HG03135 (cell line): ENCODE measurements at regions not wholly inside any gene's neighbourhood (a gene's known extent, or its start where the extent isn't known, plus 50 kb on each side); places are given as distances from the start of the nearest gene placed in this dataset.
"Not testable (repeated sequence)": the region's sequence is repeated elsewhere in the genome, so short reads cannot be mapped to it uniquely, and the experiment has no call there.

Experiments
- ATAC-seq: cut with Tn5 transposase; IDR thresholded peaks from one replicate; pipeline ENCODE4 v1.9.1; 2021; ENCODE audit warnings: mild to moderate bottlenecking, moderate library complexity; ENCODE audit not compliant: unreplicated experiment

- no peak for ATAC-seq
Measured at GRCh38 chr4:20196476-20196875, 55.2 kb upstream of the SLIT2 start.

GRCh38 chr4:20195071-20195885 is 56.4 kb upstream of the SLIT2 start:
- ATAC-seq, result no peak

DNA sequence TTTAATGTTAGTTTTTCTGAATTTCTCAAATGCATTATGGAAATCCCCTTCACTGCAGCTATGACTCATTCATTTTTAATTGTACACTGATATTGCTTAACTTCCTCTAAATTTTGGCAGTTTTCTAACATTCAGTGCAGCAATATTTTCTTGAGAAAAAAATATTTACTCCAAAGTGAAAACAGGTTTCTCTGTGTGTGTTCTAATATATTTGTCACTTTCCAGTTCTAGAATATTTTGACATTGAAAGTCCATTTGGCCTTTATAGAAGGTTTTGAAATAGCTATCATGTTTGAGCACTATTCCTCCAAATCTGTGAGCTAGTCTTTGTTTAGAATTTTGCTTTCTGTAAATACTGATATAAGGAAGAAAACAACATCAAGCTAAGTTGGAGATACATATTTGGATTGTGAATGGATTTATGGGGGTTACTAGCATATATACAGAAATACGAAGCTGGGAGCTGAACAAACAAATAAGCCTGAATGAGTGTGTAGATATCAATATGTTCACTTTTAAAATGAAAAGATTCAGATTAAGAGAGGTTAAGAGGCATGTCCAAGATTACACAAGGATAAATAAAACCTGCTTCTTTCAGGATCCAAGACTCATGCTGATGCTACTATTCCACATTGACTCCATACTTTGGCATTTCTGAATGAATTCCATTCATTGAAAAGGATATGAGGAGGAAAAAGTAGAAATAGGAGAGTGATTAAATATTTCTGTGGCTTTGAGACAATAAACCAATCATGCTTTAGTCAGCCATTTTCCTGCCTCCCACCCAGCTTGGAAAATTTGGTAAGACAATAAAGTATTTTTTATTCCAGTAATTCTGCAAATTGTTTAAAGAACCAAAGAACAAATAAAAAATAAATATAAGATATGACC is 57.3 kb upstream of the SLIT2 start:
- ATAC-seq, result no peak

- ATAC-seq, result no peak
Measured at GRCh38 chr4:20193141-20193936, 58.4 kb upstream of the SLIT2 start.

- no peak for ATAC-seq
Measured at GRCh38 chr4:20192736-20193135, 59.0 kb upstream of the SLIT2 start.

DNA sequence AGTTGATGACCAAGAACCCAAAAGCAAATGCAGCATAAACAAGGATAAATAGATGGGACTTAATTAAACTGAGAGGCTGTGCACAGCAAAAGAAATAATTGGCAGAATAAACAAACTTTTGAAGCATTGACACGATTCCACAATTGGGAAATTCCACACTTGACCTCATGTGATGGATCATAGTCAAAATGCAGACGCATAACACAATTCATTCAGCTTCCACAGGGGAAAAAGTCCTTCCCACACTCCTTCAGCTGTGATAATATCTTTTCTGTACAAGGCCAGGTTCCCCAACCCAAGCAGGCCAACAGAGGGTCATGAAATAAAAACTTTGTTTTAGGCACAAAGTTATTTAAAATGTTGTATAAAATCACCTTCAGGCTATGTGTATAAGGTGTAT is 66.6 kb upstream of the SLIT2 start:
- no peak for ATAC-seq

DNA sequence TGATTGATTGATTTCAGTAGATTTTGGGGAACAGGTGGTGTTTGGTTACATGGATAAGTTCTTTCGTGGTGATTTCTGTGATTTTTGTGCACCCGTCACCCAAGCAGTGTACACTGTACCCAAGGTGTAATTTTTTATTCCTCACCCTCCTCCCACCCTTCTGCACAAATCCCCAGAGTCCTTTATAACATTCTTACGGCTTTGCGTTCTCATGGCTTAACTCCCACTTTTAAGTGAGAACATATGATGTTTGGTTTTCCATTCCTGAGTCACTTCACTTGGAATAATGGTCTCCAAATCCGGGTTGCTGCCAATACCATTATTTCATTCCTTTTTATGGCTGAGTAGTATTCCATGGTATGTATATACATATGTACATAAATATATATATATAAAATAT is 68.6 kb upstream of the SLIT2 start:
- ATAC-seq, result not testable (repeated sequence)

GRCh38 chr4:20181926-20182325 is 69.8 kb upstream of the SLIT2 start:
- ATAC-seq, result no peak

DNA sequence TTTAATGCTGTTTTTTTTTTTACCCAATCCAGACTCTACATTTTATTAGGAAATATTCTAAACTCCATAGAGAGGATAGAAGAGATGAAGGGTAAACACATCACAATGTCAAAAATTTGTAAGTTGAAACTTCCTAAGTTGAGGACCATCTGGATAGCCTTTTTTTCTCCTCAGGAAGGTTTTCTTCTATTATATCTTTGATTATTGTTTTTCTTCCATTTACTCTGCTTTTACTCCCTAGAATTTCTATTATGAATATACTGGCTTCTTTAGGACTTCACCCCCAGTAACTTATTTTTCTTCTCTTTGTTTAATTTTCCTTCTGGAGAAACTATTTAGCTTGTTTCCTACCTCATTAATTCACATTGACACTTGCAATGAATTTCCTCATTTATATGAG is 71.2 kb upstream of the SLIT2 start:
- no peak for ATAC-seq

GRCh38 chr4:20178902-20179576 is 72.7 kb upstream of the SLIT2 start:
- no peak for ATAC-seq

DNA sequence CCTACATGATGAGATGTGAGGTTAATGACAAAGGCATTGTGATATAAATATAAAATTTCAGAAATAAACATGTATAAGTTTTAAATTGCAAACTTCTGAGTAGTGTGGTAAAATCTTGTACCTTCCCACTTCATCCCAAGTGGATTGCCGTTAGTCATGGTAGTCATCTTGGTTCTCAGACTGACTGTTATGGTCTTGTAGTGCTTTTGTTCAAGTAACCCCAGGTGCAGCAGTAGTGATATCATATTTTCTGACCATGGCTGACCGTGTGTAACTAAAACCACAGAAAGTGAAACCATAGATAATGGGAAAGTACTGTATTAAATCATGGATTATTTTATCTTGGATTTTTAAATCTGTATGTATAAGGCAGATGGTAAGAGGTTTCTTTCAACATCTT is 74.8 kb upstream of the SLIT2 start:
- no peak for ATAC-seq

DNA sequence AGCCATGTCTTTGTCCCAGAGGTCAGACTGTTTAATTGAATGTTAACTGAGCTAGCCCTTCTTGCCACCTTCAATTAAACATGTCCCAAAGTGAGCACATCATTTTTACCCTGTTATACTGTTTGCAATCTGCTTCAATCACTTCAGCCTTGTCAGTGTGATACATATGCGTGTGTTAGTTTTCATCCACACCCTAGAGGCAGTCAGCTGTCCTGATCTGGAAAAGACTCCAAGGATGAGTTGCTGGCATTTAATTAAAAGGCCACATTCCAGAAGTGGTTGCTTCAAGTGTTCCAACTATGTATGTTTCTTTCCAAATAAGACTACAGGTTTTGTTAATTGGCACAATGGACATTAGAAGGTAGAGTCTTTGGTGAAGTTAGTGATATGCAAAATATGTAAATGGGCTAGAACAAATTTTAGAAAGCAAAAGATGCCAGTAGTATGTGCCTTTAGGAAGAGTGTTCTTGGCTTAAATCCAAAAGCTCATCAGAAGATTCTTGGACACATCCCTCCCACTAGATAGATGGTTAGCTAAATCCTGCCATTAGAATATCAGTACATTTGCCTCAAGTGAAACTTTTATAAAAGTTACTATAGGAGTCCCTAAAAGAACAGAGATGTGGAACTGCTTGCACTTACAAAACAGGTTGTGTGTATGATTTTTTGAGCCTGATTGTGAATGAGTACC is 79.5 kb upstream of the SLIT2 start:
- ATAC-seq, result no peak

DNA sequence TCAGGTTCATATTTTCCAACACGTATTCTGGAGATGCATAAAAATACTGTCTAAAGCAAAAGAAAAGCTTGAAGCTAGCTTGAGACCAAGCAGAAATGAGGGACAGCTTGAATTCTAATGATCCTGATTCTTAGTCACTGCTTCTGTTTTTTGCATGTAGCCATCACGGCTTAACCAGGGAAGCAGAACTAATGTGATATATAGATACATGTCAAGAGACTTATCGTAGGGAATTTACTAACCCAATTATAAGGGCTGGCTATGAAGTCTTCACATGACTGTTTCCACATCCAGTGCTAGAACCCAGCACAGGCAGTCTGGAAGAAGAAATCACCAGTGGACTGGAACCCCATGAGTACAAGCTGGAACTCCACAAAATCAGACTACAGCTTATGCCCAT is 85.2 kb upstream of the SLIT2 start:
- ATAC-seq, result no peak

GRCh38 chr4:20159516-20159915 is 92.2 kb upstream of the SLIT2 start:
- ATAC-seq, result no peak

DNA sequence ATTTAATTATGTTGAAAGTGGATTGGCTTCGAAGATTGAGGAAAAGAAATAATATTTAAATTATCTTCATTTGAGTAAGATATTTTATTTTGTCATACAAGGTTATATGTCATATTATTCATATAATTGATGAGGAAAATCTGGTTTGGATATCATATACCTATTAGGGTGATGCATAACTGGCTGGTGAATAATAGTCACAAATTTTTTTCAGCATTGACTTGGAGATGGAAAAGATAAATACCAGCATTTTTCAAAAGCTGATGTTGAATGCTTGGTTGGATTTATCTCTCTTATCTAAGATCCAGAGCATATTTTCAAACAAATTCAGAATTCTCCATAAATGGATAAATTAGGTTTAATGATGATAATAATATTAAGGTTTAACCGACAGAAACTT is 93.5 kb upstream of the SLIT2 start:
- ATAC-seq, result no peak

GRCh38 chr4:20151436-20151835 is 100.3 kb upstream of the SLIT2 start:
- ATAC-seq, result no peak

- ATAC-seq, result not testable (repeated sequence)
Measured at GRCh38 chr4:20149143-20149542, 102.6 kb upstream of the SLIT2 start.

GRCh38 chr4:20137176-20137575 is 114.5 kb upstream of the SLIT2 start:
- ATAC-seq, result no peak

GRCh38 chr4:20127626-20128025 is 124.1 kb upstream of the SLIT2 start:
- no peak for ATAC-seq

- ATAC-seq, result no peak
Measured at GRCh38 chr4:20126906-20127305, 124.8 kb upstream of the SLIT2 start.
